OCI-LY7 (cell line): ENCODE measurements at regions not wholly inside any gene's neighbourhood (a gene's known extent, or its start where the extent isn't known, plus 50 kb on each side); places are given as distances from the start of the nearest gene placed in this dataset.

Experiments used
- BruUV-seq: library from RNA; stranded (reverse); fragments of 400-500 nt; replicated peaks from 2 replicates; lab custom pipeline; 2021; lab: Mats Ljungman, UMichigan
- CTCF ChIA-PET: fragments of 300-600 bp; sonication (Branson Sonifier 250); formaldehyde crosslinking; loops from one replicate; lab custom pipeline; 2022; ENCODE audit warnings: antibody characterized with exemption; ENCODE audit not compliant: unreplicated experiment; lab: Charles Lee
- POLR2A ChIA-PET: fragments of 300-600 bp; sonication (Branson Sonifier 250); formaldehyde crosslinking; loops from one replicate; lab custom pipeline; 2022; ENCODE audit warnings: antibody characterized with exemption; lab: Charles Lee
- DNase-seq: peaks from one replicate; pipeline ENCODE4 v3.0.0-alpha.2; 2015; ENCODE audit warnings: low spot score
- H2AFZ ChIP-seq: fragments of 200-600 bp; sonication (generic), shearing (Covaris generic); 2 replicates; pipeline ENCODE4 v1.6.1; 2014; ENCODE audit warnings: mild to moderate bottlenecking, antibody characterized with exemption, low read length, moderate library complexity
- H3K27ac ChIP-seq: fragments of 200-600 bp; sonication (generic); 2 replicates; pipeline ENCODE4 v1.5.1; 2014; ENCODE audit warnings: mixed run types, low read depth, mild to moderate bottlenecking, moderate library complexity, low read length, inconsistent platforms; ENCODE audit not compliant: poor library complexity, severe bottlenecking
- H3K36me3 ChIP-seq: fragments of 200-600 bp; sonication (generic); 2 replicates; pipeline ENCODE4 v1.6.1; 2014; ENCODE audit warnings: mild to moderate bottlenecking, antibody characterized with exemption, low read length, moderate library complexity, mixed read lengths; ENCODE audit not compliant: insufficient read depth
- H3K4me1 ChIP-seq: fragments of 200-600 bp; sonication (generic); 2 replicates; pipeline ENCODE4 v1.5.1; 2014; ENCODE audit warnings: mild to moderate bottlenecking, low read length; ENCODE audit not compliant: insufficient read depth, poor library complexity, severe bottlenecking
- H3K4me2 ChIP-seq: fragments of 200-600 bp; sonication (generic); 2 replicates; pipeline ENCODE4 v1.6.1; 2014; ENCODE audit warnings: mild to moderate bottlenecking, low read length
- H3K4me3 ChIP-seq: fragments of 200-600 bp; sonication (generic); 2 replicates; pipeline ENCODE4 v1.5.1; 2014; ENCODE audit warnings: mild to moderate bottlenecking, low read depth, low read length; ENCODE audit not compliant: poor library complexity, severe bottlenecking
- H3K79me2 ChIP-seq: fragments of 200-600 bp; sonication (generic); 2 replicates; pipeline ENCODE4 v1.6.1; 2016; ENCODE audit warnings: low read depth, mild to moderate bottlenecking, low read length, moderate library complexity, mixed read lengths; ENCODE audit not compliant: insufficient read depth
- H3K9me2 ChIP-seq: fragments of 200-600 bp; sonication (generic); 2 replicates; pipeline ENCODE4 v1.6.1; 2016; ENCODE audit warnings: mild to moderate bottlenecking, low read length, mixed read lengths; ENCODE audit not compliant: insufficient read depth
- H3K9me3 ChIP-seq: fragments of 200-600 bp; sonication (generic); 2 replicates; pipeline ENCODE4 v1.6.1; 2014; ENCODE audit warnings: mild to moderate bottlenecking, mixed run types, low read length, mixed read lengths
- H4K20me1 ChIP-seq: fragments of 200-600 bp; sonication (generic); 2 replicates; pipeline ENCODE4 v1.6.1; 2014; ENCODE audit warnings: mild to moderate bottlenecking, antibody characterized with exemption, low read length, moderate library complexity, mixed read lengths; ENCODE audit not compliant: insufficient read depth
- EZH2phosphoT487 ChIP-seq: fragments of 200-600 bp; sonication (generic); IDR thresholded peaks from 2 replicates; pipeline ENCODE4 v1.6.1; 2018; ENCODE audit warnings: low read depth, borderline replicate concordance, mild to moderate bottlenecking, mixed run types, antibody characterized with exemption, low read length, moderate library complexity, mixed read lengths
- intact Hi-C: fragments of 100-400 bp; cut with micrococcal nuclease; formaldehyde crosslinking; loops from one replicate; pipeline ENCODE4 v1.10.0; 2022; ENCODE audit not compliant: unreplicated experiment
- TF ChIP-seq, protein P1 (sequence below): fragments of 200-600 bp; sonication (generic); conservative IDR thresholded peaks from 2 replicates; pipeline ENCODE4 v1.5.1; 2014; ENCODE audit warnings: mild to moderate bottlenecking, antibody characterized with exemption, low read length, moderate library complexity, mixed read lengths

DNA sequence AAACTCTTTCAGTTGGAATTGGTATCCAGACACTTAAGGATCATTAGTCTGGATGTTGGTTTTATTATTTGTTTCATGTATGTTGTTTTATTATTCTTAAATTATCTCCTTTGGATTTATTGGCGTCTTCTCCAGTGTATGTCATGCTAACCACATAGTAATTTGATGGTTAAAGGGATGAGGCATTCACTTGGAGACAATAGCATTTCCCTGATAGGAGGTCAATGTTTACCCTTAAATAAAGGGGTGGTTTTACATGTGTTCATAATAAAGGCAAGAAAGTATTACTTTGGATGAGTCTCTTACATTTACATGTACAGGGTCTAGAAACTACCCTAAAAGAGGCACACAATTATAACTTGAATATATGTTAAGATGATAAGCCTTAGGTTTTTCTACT, 51.2 kb upstream of the RNF144B start:
- ChIA-PET CTCF (no interaction called here), POLR2A (interaction anchor here (2.8 to 10.1 kb wide), 3 partner anchors 8 to 24 kb away, joined by 23 to 183 read pairs (median 133); no protein-coding TSS in a partner anchor)
- peaks cover 8% of the 10 kb centered on the region; the same call in 1 of the 2 replicates for H3K9me3 ChIP-seq
- no peak for TF ChIP-seq EZH2phosphoT487
- H3K4me3 ChIP-seq, result no peak overlapping the region
- H2AFZ ChIP-seq, result peak overlapping the region; percentile 96; the same call in 1 of the 2 replicates
- BruUV-seq, result no TSS peak
- H3K36me3 ChIP-seq, result peaks cover 3% of the 10 kb centered on the region; the same call in 1 of the 2 replicates
- peak overlapping the region; percentile 58 for H3K4me2 ChIP-seq
- H4K20me1 ChIP-seq, result no peaks in the 10 kb centered on the region
- peak overlapping the region; percentile 1 for H3K27ac ChIP-seq
- H3K4me1 ChIP-seq, result peaks cover 52% of the 10 kb centered on the region
- no peak for DNase-seq
- no peaks in the 10 kb centered on the region for H3K79me2 ChIP-seq
- intact Hi-C loops, result no loop called here
- no peaks in the 10 kb centered on the region for H3K9me2 ChIP-seq

DNA sequence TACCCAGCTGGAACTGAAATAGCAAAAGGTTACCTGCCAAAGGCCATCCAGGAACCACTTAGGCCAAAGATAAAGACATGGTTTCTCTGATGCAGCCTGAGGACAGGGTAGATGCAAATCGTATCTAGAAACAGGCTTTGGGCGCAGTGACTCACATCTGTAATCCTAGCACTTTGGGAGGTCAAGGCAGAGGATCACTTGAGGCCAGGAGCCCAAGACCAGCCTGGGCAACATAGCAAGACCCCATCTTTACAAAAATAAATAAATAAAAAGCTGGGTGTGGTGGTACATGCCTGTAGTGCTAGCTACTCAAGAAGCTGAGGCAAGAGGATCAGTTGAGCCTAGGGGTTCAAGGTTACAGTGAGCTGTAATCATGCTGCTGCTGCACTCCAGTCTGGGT, 52.9 kb upstream of the RNF144B start:
- no TSS peak for BruUV-seq
- POLR2A ChIA-PET, result interaction anchor here (0.5 to 10.1 kb wide), 7 partner anchors 10 to 1469 kb away, joined by 3 to 183 read pairs (median 4); partner anchors contain the start of gene RNF144B

DNA sequence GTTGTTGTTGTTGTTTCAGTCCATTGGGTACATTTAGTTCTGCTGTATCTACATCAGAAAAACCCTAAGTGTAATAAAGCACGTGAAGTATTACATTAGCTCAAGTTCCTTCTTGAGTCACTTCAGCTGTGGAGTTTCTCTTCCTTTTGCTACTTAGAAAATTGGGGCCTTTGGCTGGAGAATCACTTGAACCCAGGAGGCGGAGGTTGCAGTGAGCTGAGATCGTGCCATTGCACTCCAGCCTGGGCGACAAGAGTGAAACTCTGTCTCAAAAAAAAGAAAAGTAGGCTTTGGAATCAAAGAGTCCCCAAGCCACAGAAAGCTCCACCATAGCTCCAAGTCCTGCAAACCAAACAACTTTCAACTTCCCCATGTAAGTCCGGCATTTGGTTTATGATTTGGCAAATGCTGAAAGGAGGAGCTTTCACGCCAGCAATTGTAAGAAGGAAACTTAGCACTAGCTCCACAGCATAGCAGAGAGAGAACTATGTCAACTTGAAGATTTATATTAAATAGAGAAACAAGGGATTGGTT, 56.5 kb upstream of the RNF144B start:
- H3K27ac ChIP-seq, result peak overlapping the region; percentile 92
- peaks cover 8% of the 10 kb centered on the region; the same call in 1 of the 2 replicates for H3K9me3 ChIP-seq
- peaks cover 62% of the 10 kb centered on the region for H3K4me1 ChIP-seq
- CTCF ChIA-PET, result interaction anchor here (1.1 to 1.8 kb wide), 3 partner anchors 12 to 65 kb away, joined by 3 to 6 read pairs (median 3); no protein-coding TSS in a partner anchor
- peaks cover 16% of the 10 kb centered on the region; the same call in 1 of the 2 replicates for H3K79me2 ChIP-seq
- H2AFZ ChIP-seq, result peak overlapping the region; percentile 94
- H3K36me3 ChIP-seq, result no peaks in the 10 kb centered on the region
- no peaks in the 10 kb centered on the region for H4K20me1 ChIP-seq
- intact Hi-C loops, result loop anchor here (1.0 kb wide), 2 partner anchors 29 to 57 kb away; partner anchors contain the start of gene RNF144B
- H3K4me2 ChIP-seq, result peak overlapping the region; percentile 89
- POLR2A ChIA-PET, result interaction anchor here (0.8 to 10.1 kb wide), 24 partner anchors 9 to 175 kb away, joined by 3 to 183 read pairs (median 6); partner anchors contain the start of gene RNF144B
- peak; percentile 70 for DNase-seq
- no peaks in the 10 kb centered on the region for H3K9me2 ChIP-seq
- TF ChIP-seq, protein P1, sequence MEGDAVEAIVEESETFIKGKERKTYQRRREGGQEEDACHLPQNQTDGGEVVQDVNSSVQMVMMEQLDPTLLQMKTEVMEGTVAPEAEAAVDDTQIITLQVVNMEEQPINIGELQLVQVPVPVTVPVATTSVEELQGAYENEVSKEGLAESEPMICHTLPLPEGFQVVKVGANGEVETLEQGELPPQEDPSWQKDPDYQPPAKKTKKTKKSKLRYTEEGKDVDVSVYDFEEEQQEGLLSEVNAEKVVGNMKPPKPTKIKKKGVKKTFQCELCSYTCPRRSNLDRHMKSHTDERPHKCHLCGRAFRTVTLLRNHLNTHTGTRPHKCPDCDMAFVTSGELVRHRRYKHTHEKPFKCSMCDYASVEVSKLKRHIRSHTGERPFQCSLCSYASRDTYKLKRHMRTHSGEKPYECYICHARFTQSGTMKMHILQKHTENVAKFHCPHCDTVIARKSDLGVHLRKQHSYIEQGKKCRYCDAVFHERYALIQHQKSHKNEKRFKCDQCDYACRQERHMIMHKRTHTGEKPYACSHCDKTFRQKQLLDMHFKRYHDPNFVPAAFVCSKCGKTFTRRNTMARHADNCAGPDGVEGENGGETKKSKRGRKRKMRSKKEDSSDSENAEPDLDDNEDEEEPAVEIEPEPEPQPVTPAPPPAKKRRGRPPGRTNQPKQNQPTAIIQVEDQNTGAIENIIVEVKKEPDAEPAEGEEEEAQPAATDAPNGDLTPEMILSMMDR, result no peak
- no peak for TF ChIP-seq EZH2phosphoT487
- TSS peak; percentile 85 for BruUV-seq
- H3K4me3 ChIP-seq, result peak overlapping the region; percentile 50

More for the DNA sequence above, 52.9 kb upstream of the RNF144B start:
- no peak for DNase-seq
- H3K9me2 ChIP-seq, result no peaks in the 10 kb centered on the region
- no peak overlapping the region for H3K27ac ChIP-seq
- H3K4me1 ChIP-seq, result peaks cover 60% of the 10 kb centered on the region
- TF ChIP-seq EZH2phosphoT487, result no peak
- TF ChIP-seq, protein P1, result no peak
- no peak overlapping the region for H3K4me2 ChIP-seq
- H4K20me1 ChIP-seq, result no peaks in the 10 kb centered on the region
- no peaks in the 10 kb centered on the region for H3K36me3 ChIP-seq
- peaks cover 9% of the 10 kb centered on the region; the same call in 1 of the 2 replicates for H3K79me2 ChIP-seq
- H3K9me3 ChIP-seq, result peaks cover 8% of the 10 kb centered on the region; the same call in 1 of the 2 replicates
- intact Hi-C loops, result no loop called here
- no peak overlapping the region for H3K4me3 ChIP-seq
- CTCF ChIA-PET, result no interaction called here
- no peak overlapping the region; the same call in 1 of the 2 replicates for H2AFZ ChIP-seq
